Body of pancreas (tissue), 4 donors: ENCODE measurements at regions not wholly inside any gene's neighbourhood (a gene's known extent, or its start where the extent isn't known, plus 50 kb on each side); places are given as distances from the start of the nearest gene placed in this dataset.
"Not testable (repeated sequence)": the region's sequence is repeated elsewhere in the genome, so short reads cannot be mapped to it uniquely, and the experiment has no call there.

Source experiments
- ATAC-seq: fragments of 150-250 bp; one replicate; pipeline ENCODE4 v1.9.1; 2016
- DNase-seq, 4 donors: peaks; one replicate each; pipeline ENCODE4 v3.0.0-alpha.2; 2019
- H3K27ac ChIP-seq, 4 donors: fragments of 200-600 bp; sonication (generic); 1 replicate in 3 of 4; 2 replicates in 1 of 4; pipeline versions ENCODE4 v1.5.1 to v1.6.1; 2016 to 2019; ENCODE audit warnings: mild to moderate bottlenecking in 1 of 4, mixed read lengths in 1 of 4, moderate library complexity in 1 of 4
- H3K27me3 ChIP-seq, 2 donors: fragments of 200-600 bp; sonication (generic); one replicate each; pipeline ENCODE4 v1.6.0; 2016; ENCODE audit warnings: mild to moderate bottlenecking in 1 of 2
- H3K36me3 ChIP-seq, 2 donors: fragments of 200-600 bp; sonication (generic); replicated peaks in 1 of 2; 2 replicates each; pipeline ENCODE4 v1.5.1; 2016; ENCODE audit warnings: low read depth in 2 of 2; ENCODE audit not compliant: insufficient read depth in 1 of 2
- H3K4me1 ChIP-seq: fragments of 200-600 bp; sonication (generic); one replicate; pipeline ENCODE4 v1.6.0; 2016
- H3K4me3 ChIP-seq, 2 donors: fragments of 200-600 bp; sonication (generic); 1 replicate in 1 of 2; 2 replicates in 1 of 2; pipeline ENCODE4 v1.5.1; 2016 to 2019
- H3K9me3 ChIP-seq, 3 donors: fragments of 200-600 bp; sonication (generic); 1 replicate in 2 of 3; 2 replicates in 1 of 3; pipeline ENCODE4 v1.5.1; 2016
- CTCF ChIP-seq, 7 experiments: fragments of 450-650 bp in 4 of 7; fragments of 200-600 bp in 3 of 7; sonication (generic) in 3 of 7; IDR thresholded peaks; one replicate each; pipeline ENCODE4 v1.5.1; 2016 to 2019; ENCODE audit warnings: antibody characterized with exemption in 7 of 7
- POLR2A ChIP-seq, 3 donors: fragments of 450-650 bp; IDR thresholded peaks; one replicate each; pipeline ENCODE4 v1.6.1; 2016; ENCODE audit warnings: antibody characterized with exemption in 3 of 3, mild to moderate bottlenecking in 2 of 3
- WGBS, 2 donors: methylation state at CpG; one replicate each; pipeline ENCODE4 v1.1.5; 2017; 5-methylcytosine and 5-hydroxymethylcytosine counted together
- intact Hi-C: fragments of 100-400 bp; cut with DNase I; formaldehyde crosslinking; loops from one replicate; pipeline ENCODE4 v1.15.1; 2023

- DNase-seq (no peak), ATAC-seq (no peak)
- H3K27me3 ChIP-seq, result no peaks in the 10 kb centered on the region
- 84 to 86% methylated on average over 24 of the region's 24 CpGs for WGBS, 2 donors
- no peak overlapping the region for H3K4me3 ChIP-seq
- no peak overlapping the region for H3K27ac ChIP-seq
- no peaks in the 10 kb centered on the region for H3K9me3 ChIP-seq
- intact Hi-C loops, result no loop called here
- no peaks in the 10 kb centered on the region for H3K4me1 ChIP-seq
- no peak for TF ChIP-seq POLR2A (IDR thresholded peaks at IDR 0.05)
- TF ChIP-seq CTCF (IDR thresholded peaks at IDR 0.05), result no peak
- no peaks in the 10 kb centered on the region for H3K36me3 ChIP-seq
Observed at GRCh38 chr4:117575850-117576249, 458.4 kb upstream of the NDST3 start.

GRCh38 chr4:117577686-117578311, 456.5 kb upstream of the NDST3 start:
- ATAC-seq, result no peak
- intact Hi-C loops, result no loop called here
- H3K27me3 ChIP-seq, result no peaks in the 10 kb centered on the region
- WGBS, 2 donors, result 29 to 33% methylated on average over 2 of the region's 2 CpGs
- no peak for DNase-seq
- H3K9me3 ChIP-seq, result no peaks in the 10 kb centered on the region
- H3K4me3 ChIP-seq, result no peak overlapping the region
- H3K4me1 ChIP-seq, result no peaks in the 10 kb centered on the region
- H3K27ac ChIP-seq, result no peak overlapping the region
- H3K36me3 ChIP-seq, result no peaks in the 10 kb centered on the region
- no peak for TF ChIP-seq POLR2A (IDR thresholded peaks at IDR 0.05)
- TF ChIP-seq CTCF (IDR thresholded peaks at IDR 0.05), result no peak

- DNase-seq (no peak), ATAC-seq (no peak)
- Histone ChIP-seq H3K27me3 (no peaks in the 10 kb centered on the region), H3K9me3 (no peaks in the 10 kb centered on the region), H3K4me1 (no peaks in the 10 kb centered on the region), H3K36me3 (no peaks in the 10 kb centered on the region), H3K27ac (no peak overlapping the region), H3K4me3 (no peak overlapping the region)
- TF ChIP-seq POLR2A (IDR thresholded peaks at IDR 0.05) (no peak), CTCF (IDR thresholded peaks at IDR 0.05) (no peak)
- intact Hi-C loops, result no loop called here
- WGBS, 2 donors, result 31 to 48% methylated on average over 4 of the region's 4 CpGs
Observed at GRCh38 chr4:117588771-117589170, 445.5 kb upstream of the NDST3 start.

- H3K36me3 ChIP-seq, result no peaks in the 10 kb centered on the region
- no peaks in the 10 kb centered on the region for H3K9me3 ChIP-seq
- DNase-seq (no peak), ATAC-seq (no peak)
- H3K4me1 ChIP-seq, result no peaks in the 10 kb centered on the region
- 54 to 76% methylated on average over 7 of the region's 7 CpGs for WGBS, 2 donors
- no peak overlapping the region for H3K27ac ChIP-seq
- H3K4me3 ChIP-seq, result no peak overlapping the region
- TF ChIP-seq CTCF (IDR thresholded peaks at IDR 0.05), result no peak
- TF ChIP-seq POLR2A (IDR thresholded peaks at IDR 0.05), result no peak
- intact Hi-C loops, result no loop called here
- H3K27me3 ChIP-seq, result no peaks in the 10 kb centered on the region
Observed at GRCh38 chr4:117596917-117597480, 437.3 kb upstream of the NDST3 start.

- DNase-seq, H3K27ac ChIP-seq, intact Hi-C loops, H3K9me3 ChIP-seq, ATAC-seq, H3K4me1 ChIP-seq, H3K36me3 ChIP-seq, H3K27me3 ChIP-seq, H3K4me3 ChIP-seq: not testable (repeated sequence)
- WGBS, 2 donors, result 51 to 56% methylated on average over 2 of the region's 2 CpGs
Observed at GRCh38 chr4:117599393-117599792, 434.9 kb upstream of the NDST3 start.

- H3K27ac ChIP-seq, DNase-seq, H3K4me3 ChIP-seq, ATAC-seq, intact Hi-C loops, H3K9me3 ChIP-seq, H3K27me3 ChIP-seq, H3K4me1 ChIP-seq, H3K36me3 ChIP-seq: not testable (repeated sequence)
- WGBS, 2 donors, result 39 to 45% methylated on average over 4 of the region's 4 CpGs
Observed at GRCh38 chr4:117600936-117601335, 433.4 kb upstream of the NDST3 start.
